ENCODE measurements at regions not wholly inside any gene's neighbourhood (a gene's known extent, or its start where the extent isn't known, plus 50 kb on each side); places are given as distances from the start of the nearest gene placed in this dataset.

DNA sequence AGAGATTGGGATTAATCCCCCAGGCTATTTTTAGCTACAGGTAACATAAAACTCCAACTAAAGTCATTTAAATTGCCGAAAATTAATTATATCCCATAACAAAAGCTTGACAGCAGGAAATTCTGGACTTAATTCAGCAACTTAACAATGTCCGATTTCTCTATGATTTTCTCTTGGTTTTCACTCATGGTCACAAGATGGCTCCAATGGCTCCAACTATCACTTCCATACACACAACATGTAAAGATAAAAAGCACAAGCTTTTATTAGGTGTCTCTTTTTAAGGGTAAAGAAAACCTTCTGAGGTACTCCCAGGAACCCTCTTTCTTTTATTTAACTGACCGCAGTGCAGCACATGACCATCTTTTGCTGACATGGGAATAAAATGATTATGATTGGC is 363.5 kb upstream of the PTBP2 start:
- H4K20me1 ChIP-seq (ENCODE audit: insufficient read depth, low read length) = no peaks in the 10 kb centered on the region
- Mint-ChIP-seq H3K4me3 (no peak overlapping the region), H3K4me1 (peaks cover 30% of the 10 kb centered on the region), H3K9me3 (peaks cover 0 to 12% (median 2%) of the 10 kb centered on the region in 7 donors), H3K27ac (no peak overlapping the region), H3K27me3 (ENCODE audit: low read depth in 3 of 3) (peaks cover 0 to 6% (median 1%) of the 10 kb centered on the region in 3 donors), H3K36me3 (peaks cover 0 to 2% of the 10 kb centered on the region in 2 donors)
- H3K79me2 ChIP-seq (ENCODE audit: insufficient read depth, low read length) = no peaks in the 10 kb centered on the region
- H3K9ac ChIP-seq (ENCODE audit: insufficient read depth, low read length, poor library complexity, severe bottlenecking) = no peak overlapping the region
- H3K27ac ChIP-seq (ENCODE audit: low read depth in 1 of 2, low read length in 2 of 2) = no peak overlapping the region
- no peak for DNase-seq
- H2AFZ ChIP-seq (ENCODE audit: insufficient read depth, low read depth, low read length, poor library complexity, severe bottlenecking) = no peak overlapping the region
- no peaks in the 10 kb centered on the region for H3K27me3 ChIP-seq (ENCODE audit: control insufficient read depth in 2 of 2, insufficient read depth in 2 of 2, low read length in 2 of 2)
- WGBS (ENCODE audit: insufficient coverage) = 80% methylated on average over 1 of the region's 3 CpGs
- no peak overlapping the region for H3K4me3 ChIP-seq (replicated peaks in 1 of 3; ENCODE audit: low read depth in 2 of 3, low read length in 3 of 3)
- no peaks in the 10 kb centered on the region for H3K9me3 ChIP-seq (replicated peaks in 1 of 2; ENCODE audit: control insufficient read depth in 1 of 2, insufficient read depth in 1 of 2, low read length in 2 of 2)
- TF ChIP-seq, protein P1, sequence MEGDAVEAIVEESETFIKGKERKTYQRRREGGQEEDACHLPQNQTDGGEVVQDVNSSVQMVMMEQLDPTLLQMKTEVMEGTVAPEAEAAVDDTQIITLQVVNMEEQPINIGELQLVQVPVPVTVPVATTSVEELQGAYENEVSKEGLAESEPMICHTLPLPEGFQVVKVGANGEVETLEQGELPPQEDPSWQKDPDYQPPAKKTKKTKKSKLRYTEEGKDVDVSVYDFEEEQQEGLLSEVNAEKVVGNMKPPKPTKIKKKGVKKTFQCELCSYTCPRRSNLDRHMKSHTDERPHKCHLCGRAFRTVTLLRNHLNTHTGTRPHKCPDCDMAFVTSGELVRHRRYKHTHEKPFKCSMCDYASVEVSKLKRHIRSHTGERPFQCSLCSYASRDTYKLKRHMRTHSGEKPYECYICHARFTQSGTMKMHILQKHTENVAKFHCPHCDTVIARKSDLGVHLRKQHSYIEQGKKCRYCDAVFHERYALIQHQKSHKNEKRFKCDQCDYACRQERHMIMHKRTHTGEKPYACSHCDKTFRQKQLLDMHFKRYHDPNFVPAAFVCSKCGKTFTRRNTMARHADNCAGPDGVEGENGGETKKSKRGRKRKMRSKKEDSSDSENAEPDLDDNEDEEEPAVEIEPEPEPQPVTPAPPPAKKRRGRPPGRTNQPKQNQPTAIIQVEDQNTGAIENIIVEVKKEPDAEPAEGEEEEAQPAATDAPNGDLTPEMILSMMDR (IDR thresholded peaks at IDR 0.05) = no peak
- no peaks in the 10 kb centered on the region for H3K36me3 ChIP-seq (replicated peaks in 1 of 2; ENCODE audit: control insufficient read depth in 1 of 2, insufficient read depth in 2 of 2, low read length in 2 of 2)
- peaks cover 27 to 34% of the 10 kb centered on the region in 2 donors for H3K4me1 ChIP-seq (ENCODE audit: control insufficient read depth in 1 of 2, insufficient read depth in 2 of 2, low read length in 2 of 2)
- intact Hi-C loops (cut with micrococcal nuclease) = loop anchor here in 1 of 2 donors (10.0 kb wide), 1 partner anchor 53 kb away; no protein-coding TSS in a partner anchor
- H3K4me2 ChIP-seq (replicated peaks; ENCODE audit: extremely low read depth, low read length, poor library complexity, severe bottlenecking) = no peak overlapping the region

DNA sequence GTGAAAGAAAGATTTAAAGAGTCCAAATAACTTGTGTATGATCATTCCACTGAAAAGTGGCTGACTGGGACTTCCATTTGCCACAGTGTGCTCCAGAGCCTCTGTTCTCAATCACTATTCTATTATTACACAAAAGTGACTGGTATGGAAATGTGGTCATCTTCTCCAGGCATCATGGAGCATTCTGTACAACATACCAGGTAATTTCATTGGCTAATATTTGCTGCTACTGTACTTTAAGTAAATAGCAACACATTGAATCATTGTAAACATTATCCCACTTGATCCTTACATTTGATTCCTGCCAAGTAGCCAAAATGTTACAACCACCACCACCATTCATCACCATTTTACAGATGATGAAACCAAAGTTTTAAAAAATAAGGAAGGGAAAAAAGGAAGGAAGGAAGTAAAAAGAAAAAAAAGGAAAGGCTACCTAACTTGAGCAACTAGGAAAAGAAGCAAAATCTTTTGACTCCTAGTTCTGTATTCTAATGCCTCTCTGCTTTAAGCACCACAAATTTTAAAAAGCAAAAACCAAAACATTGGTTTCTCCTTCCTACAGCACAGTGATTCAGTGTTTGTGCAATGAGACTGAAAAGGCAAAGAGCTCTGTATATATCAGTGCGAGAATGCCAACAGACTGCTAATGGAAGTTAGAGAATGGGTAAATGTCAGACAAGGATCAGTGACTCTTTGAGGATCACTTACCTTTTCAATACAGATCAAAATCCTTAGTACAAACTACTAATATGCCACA is 361.4 kb upstream of the PTBP2 start:
- H3K4me3 ChIP-seq (replicated peaks in 1 of 3; ENCODE audit: low read depth in 2 of 3, low read length in 3 of 3) = peak overlapping the region in 1 of 3 experiments; percentile 6
- Mint-ChIP-seq H3K4me1 (peaks cover 38% of the 10 kb centered on the region), H3K27me3 (ENCODE audit: low read depth in 3 of 3) (peaks cover 0 to 1% (median under 1%) of the 10 kb centered on the region in 3 donors), H3K36me3 (peaks cover 0 to 2% of the 10 kb centered on the region in 2 donors), H3K9me3 (peaks cover 0 to 12% (median 2%) of the 10 kb centered on the region in 7 donors), H3K4me3 (no peak overlapping the region), H3K27ac (peak overlapping the region; percentile 69 to 93 (median 87))
- H3K79me2 ChIP-seq (ENCODE audit: insufficient read depth, low read length) = no peaks in the 10 kb centered on the region
- no peaks in the 10 kb centered on the region for H4K20me1 ChIP-seq (ENCODE audit: insufficient read depth, low read length)
- TF ChIP-seq, protein P1 (IDR thresholded peaks at IDR 0.05) = no peak
- H3K27ac ChIP-seq (ENCODE audit: low read depth in 1 of 2, low read length in 2 of 2) = peak overlapping the region in 1 of 2 donors; percentile 55
- intact Hi-C loops (cut with micrococcal nuclease) = no loop called here
- H3K27me3 ChIP-seq (ENCODE audit: control insufficient read depth in 2 of 2, insufficient read depth in 2 of 2, low read length in 2 of 2) = no peaks in the 10 kb centered on the region
- H2AFZ ChIP-seq (ENCODE audit: insufficient read depth, low read depth, low read length, poor library complexity, severe bottlenecking) = no peak overlapping the region
- H3K4me2 ChIP-seq (replicated peaks; ENCODE audit: extremely low read depth, low read length, poor library complexity, severe bottlenecking) = no peak overlapping the region
- H3K4me1 ChIP-seq (ENCODE audit: control insufficient read depth in 1 of 2, insufficient read depth in 2 of 2, low read length in 2 of 2) = peaks cover 33 to 41% of the 10 kb centered on the region in 2 donors
- peak in 2 of 3 donors; percentile 13 to 22 for DNase-seq
- H3K9ac ChIP-seq (ENCODE audit: insufficient read depth, low read length, poor library complexity, severe bottlenecking) = no peak overlapping the region
- no peaks in the 10 kb centered on the region for H3K36me3 ChIP-seq (replicated peaks in 1 of 2; ENCODE audit: control insufficient read depth in 1 of 2, insufficient read depth in 2 of 2, low read length in 2 of 2)
- WGBS (ENCODE audit: insufficient coverage) = no CpG with 5 or more reads among the region's 1 CpG
- H3K9me3 ChIP-seq (replicated peaks in 1 of 2; ENCODE audit: control insufficient read depth in 1 of 2, insufficient read depth in 1 of 2, low read length in 2 of 2) = no peaks in the 10 kb centered on the region

Data from CD14-positive monocyte (primary cell).